IMR-90 (cell line): ENCODE measurements at regions not wholly inside any gene's neighbourhood (a gene's known extent, or its start where the extent isn't known, plus 50 kb on each side); places are given as distances from the start of the nearest gene placed in this dataset.
A peak's percentile ranks its signal among the peaks of the same experiment; 100 is the strongest.

Experiments
- CTCF ChIP-seq: conservative IDR thresholded peaks from 2 replicates; pipeline ENCODE4 v1.5.1; 2012; ENCODE audit warnings: mild to moderate bottlenecking, low read depth, low read length, improper control_type of control experiment
- FOS ChIP-seq: fragments of 150-350 bp; IDR thresholded peaks from 2 replicates; pipeline ENCODE4 v1.6.1; 2016; ENCODE audit warnings: low read depth, low read length

- peak; percentile 55 for TF ChIP-seq CTCF
- no peak for TF ChIP-seq FOS
These were observed 184.7 kb downstream of the TMA16 start for GRCh38 chr4:163679189-163679588.
